ENCODE measurements at regions not wholly inside any gene's neighbourhood (a gene's known extent, or its start where the extent isn't known, plus 50 kb on each side); places are given as distances from the start of the nearest gene placed in this dataset.

GRCh38 chr2:46831869-46832265, 83.7 kb downstream of the MCFD2 start:
- H3K4me3 ChIP-seq (ENCODE audit: low read length) = no peak overlapping the region
- no peak for DNase-seq (ENCODE audit: low read depth)
- no peak for TF ChIP-seq CTCF (IDR thresholded peaks at IDR 0.05; ENCODE audit: insufficient read depth, low read depth, low read length, missing control alignments)

GRCh38 chr2:46831051-46831868, 84.3 kb downstream of the MCFD2 start:
- no peak for TF ChIP-seq CTCF (IDR thresholded peaks at IDR 0.05; ENCODE audit: insufficient read depth, low read depth, low read length, missing control alignments)
- no peak overlapping the region for H3K4me3 ChIP-seq (ENCODE audit: low read length)
- no peak for DNase-seq (ENCODE audit: low read depth)

DNA sequence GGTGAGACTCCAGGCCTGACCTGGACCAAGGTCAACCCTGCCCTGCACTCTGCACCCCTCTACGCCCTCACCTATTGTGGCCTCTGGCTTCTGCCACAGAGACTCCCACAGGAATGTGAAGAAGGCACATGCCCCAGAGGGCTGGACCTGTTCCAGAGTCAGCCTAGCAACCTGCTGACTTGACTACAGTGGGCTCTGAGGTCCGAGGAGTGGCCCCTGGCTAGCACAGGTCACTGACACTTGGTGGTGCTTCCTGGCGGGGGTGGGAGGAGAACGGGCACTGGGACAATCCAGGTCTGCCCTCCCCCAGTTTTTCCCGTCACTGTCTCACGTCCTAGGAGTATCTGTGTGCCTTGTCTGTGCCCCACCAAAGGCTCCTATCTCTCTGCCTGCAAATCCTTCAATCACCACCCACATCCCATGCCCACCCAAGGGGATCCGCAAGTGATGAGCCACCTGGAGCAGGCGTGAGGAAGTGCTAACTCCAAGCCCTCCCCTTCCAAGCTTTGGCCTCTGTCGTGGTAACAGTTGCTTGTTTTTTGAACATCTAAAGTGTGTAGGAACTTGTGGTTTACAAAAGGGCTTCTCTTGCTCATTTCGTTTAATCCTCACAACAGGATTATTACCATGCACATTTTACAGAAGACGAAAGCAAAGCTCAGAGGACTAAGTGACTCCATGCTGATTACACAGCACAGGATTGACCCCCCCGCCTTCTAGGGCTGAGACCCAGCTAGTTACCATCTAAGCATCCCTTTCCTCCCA, 86.2 kb downstream of the MCFD2 start:
- no peak for TF ChIP-seq CTCF (IDR thresholded peaks at IDR 0.05; ENCODE audit: insufficient read depth, low read depth, low read length, missing control alignments)
- no peak for DNase-seq (ENCODE audit: low read depth)
- H3K4me3 ChIP-seq (ENCODE audit: low read length) = no peak overlapping the region

GRCh38 chr2:46828491-46829230, 86.9 kb downstream of the MCFD2 start:
- H3K4me3 ChIP-seq (ENCODE audit: low read length) = no peak overlapping the region
- DNase-seq (ENCODE audit: low read depth) = no peak
- TF ChIP-seq CTCF (IDR thresholded peaks at IDR 0.05; ENCODE audit: insufficient read depth, low read depth, low read length, missing control alignments) = no peak

- DNase-seq (ENCODE audit: low read depth) = no peak
- no peak for TF ChIP-seq CTCF (IDR thresholded peaks at IDR 0.05; ENCODE audit: insufficient read depth, low read depth, low read length, missing control alignments)
- H3K4me3 ChIP-seq (ENCODE audit: low read length) = no peak overlapping the region
Measured at GRCh38 chr2:46828135-46828438, 87.5 kb downstream of the MCFD2 start.

DNA sequence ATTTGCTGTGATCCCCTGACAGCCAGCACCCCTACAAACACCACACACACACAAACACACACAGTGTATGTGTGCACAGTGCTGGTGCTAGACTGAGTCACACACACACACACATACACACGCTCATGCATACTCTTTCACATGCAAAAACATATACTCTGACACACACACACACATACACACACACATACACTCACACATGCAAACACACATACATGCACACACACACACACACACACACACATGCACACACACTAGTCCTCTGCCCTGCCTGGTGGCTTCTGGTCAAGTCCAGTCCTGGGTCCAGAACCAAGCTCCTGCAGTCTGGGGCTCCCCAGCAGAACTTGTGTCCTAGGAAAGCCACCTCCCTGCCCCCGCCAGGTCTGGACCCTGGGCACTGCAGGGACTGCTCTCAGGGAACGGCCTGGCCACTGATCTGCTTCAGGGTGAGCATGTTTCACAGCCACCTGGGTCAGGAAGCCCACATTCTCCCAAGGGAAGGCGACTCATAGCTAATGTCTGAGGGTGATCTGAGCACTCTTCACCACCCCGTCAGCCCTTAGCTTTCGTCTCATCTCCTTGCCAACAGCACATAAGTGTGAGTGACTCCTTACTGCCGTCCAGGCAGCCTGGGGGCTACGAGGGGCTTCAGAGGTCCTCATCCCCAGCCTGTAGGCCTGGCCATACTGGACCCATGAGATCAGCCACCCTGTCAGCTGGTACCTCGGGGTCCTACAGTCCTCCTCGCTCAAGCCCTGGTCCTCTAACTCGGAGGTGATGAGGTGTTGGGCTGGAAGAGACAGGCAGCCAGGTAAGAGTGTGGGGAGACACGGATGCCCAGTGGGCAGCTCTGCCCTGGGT, 88.1 kb downstream of the MCFD2 start:
- DNase-seq (ENCODE audit: low read depth) = no peak
- no peak for TF ChIP-seq CTCF (IDR thresholded peaks at IDR 0.05; ENCODE audit: insufficient read depth, low read depth, low read length, missing control alignments)
- no peak overlapping the region for H3K4me3 ChIP-seq (ENCODE audit: low read length)

All from epithelial cell of esophagus (primary cell).